Omental fat pad (tissue), 3 donors: ENCODE measurements at regions not wholly inside any gene's neighbourhood (a gene's known extent, or its start where the extent isn't known, plus 50 kb on each side); places are given as distances from the start of the nearest gene placed in this dataset.
"Not testable (repeated sequence)": the region's sequence is repeated elsewhere in the genome, so short reads cannot be mapped to it uniquely, and the experiment has no call there.

Experiments
- ATAC-seq: fragments of 150-250 bp; one replicate; pipeline ENCODE4 v1.9.1; 2016; ENCODE audit warnings: mild to moderate bottlenecking, moderate library complexity; ENCODE audit not compliant: low FRiP score
- DNase-seq: peaks from one replicate; pipeline ENCODE4 v3.0.0-alpha.2; 2019; ENCODE audit warnings: low spot score
- TF ChIP-seq, protein P1 (sequence below), 3 donors: fragments of 450-650 bp; IDR thresholded peaks; one replicate each; pipeline ENCODE4 v1.5.1; 2016 to 2017; ENCODE audit warnings: antibody characterized with exemption in 3 of 3, mild to moderate bottlenecking in 3 of 3, moderate library complexity in 2 of 3

- TF ChIP-seq, protein P1, sequence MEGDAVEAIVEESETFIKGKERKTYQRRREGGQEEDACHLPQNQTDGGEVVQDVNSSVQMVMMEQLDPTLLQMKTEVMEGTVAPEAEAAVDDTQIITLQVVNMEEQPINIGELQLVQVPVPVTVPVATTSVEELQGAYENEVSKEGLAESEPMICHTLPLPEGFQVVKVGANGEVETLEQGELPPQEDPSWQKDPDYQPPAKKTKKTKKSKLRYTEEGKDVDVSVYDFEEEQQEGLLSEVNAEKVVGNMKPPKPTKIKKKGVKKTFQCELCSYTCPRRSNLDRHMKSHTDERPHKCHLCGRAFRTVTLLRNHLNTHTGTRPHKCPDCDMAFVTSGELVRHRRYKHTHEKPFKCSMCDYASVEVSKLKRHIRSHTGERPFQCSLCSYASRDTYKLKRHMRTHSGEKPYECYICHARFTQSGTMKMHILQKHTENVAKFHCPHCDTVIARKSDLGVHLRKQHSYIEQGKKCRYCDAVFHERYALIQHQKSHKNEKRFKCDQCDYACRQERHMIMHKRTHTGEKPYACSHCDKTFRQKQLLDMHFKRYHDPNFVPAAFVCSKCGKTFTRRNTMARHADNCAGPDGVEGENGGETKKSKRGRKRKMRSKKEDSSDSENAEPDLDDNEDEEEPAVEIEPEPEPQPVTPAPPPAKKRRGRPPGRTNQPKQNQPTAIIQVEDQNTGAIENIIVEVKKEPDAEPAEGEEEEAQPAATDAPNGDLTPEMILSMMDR (IDR thresholded peaks at IDR 0.05): no peak
- DNase-seq (no peak), ATAC-seq (no peak)
Measured at GRCh38 chr6:125647391-125647790, 102.0 kb upstream of the HEY2 start.

GRCh38 chr6:125653752-125654151, 95.7 kb upstream of the HEY2 start:
- not testable (repeated sequence) for ATAC-seq, DNase-seq

GRCh38 chr6:125655511-125655910, 93.9 kb upstream of the HEY2 start:
- no peak for DNase-seq
- TF ChIP-seq, protein P1 (IDR thresholded peaks at IDR 0.05): no peak
- no peak for ATAC-seq

DNA sequence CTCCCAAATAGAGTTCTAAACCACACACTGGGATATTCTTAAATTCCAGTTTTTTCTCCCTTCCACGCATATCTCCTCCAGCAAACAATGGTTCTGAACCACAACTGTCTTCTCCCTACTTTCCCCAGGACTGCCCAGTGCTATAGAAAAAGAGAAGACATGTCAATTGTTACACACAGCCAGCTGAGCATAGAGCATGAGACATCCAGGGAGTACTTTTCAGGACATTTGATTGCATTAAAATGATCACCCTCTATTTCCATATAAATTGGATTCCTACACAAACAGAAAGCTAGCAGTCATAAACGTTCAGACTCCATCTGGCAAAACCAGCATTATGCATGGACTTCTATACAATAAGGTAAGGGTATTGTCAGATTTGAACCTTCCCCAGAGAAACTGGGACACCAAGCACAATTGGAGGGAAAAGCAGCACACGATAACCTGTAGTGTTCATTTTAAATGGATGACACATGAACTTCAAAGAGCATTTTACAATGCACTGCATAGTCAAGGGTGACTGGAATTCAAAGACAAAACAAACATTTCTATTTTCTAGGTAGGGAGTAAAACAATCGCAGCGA, 93.1 kb upstream of the HEY2 start:
- no peak for ATAC-seq
- no peak for DNase-seq
- TF ChIP-seq, protein P1 (IDR thresholded peaks at IDR 0.05): no peak

DNA sequence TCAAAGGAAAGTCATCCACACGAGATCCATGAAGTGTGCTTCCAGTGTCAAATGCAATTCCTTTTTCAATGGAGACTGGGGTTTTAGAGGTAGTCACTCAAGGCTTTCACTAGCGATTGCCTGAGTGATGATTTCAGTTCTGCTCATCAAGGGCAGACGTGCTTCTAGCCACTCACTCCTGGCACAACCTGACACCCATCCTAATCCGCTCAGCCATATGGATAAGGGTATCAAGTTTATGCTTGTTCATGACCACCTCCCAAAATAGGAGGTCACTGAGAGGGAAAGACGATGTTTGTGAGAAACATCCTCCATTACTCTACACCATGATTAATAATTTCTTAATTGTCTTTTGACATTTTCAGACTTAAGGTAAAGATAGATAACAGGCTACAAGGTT, 91.3 kb upstream of the HEY2 start:
- TF ChIP-seq, protein P1 (IDR thresholded peaks at IDR 0.05): no peak
- no peak for DNase-seq
- ATAC-seq: no peak

DNA sequence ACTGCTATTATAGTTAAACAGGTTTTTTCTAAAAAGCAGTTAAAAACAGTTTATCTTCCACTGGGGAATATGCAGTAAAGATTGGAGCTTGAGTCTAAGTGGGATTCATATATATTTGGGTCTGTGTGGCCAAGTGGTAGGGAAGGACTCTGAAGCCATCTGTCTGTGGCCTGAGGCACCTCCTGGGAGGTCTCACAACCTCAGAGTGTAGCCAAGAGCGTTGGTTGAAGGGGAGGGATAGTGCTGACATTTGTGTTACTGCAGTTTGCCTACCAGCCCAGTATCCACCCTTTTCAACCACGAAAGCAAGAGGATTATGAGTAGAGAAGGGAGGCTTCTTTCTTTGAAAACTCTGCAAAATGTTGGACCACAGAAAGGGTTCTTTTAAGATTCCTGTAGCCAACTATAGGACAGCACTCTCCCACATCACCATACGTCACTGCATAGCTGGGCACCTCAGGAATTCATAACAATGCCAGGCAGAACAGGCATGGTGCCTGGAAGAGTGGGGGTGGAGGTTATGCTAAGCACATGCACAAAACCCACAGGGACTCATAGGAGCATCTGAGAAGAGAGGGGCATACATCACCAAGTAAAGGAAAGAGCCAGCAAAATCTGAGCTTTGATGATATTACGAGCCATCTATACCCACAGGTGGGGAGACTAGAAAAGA, 90.5 kb upstream of the HEY2 start:
- TF ChIP-seq, protein P1 (IDR thresholded peaks at IDR 0.05): no peak
- no peak for DNase-seq
- ATAC-seq: no peak

- DNase-seq (no peak), ATAC-seq (no peak)
- TF ChIP-seq, protein P1 (IDR thresholded peaks at IDR 0.05): no peak
Measured at GRCh38 chr6:125659887-125660286, 89.5 kb upstream of the HEY2 start.
